K562 (cell line): ENCODE measurements at regions not wholly inside any gene's neighbourhood (a gene's known extent, or its start where the extent isn't known, plus 50 kb on each side); places are given as distances from the start of the nearest gene placed in this dataset.

Experiments used
- CBFA2T3 ChIP-seq: fragments of 450-650 bp; IDR thresholded peaks from 2 replicates; pipeline ENCODE4 v1.6.1; 2017
- CLOCK ChIP-seq: fragments of 250-450 bp; sonication (Bioruptor Pico); IDR thresholded peaks from 2 replicates; pipeline ENCODE4 v1.4.0; 2020; ENCODE audit warnings: mild to moderate bottlenecking, moderate library complexity, borderline replicate concordance
- ETV5 ChIP-seq: sonication (generic); formaldehyde crosslinking; IDR thresholded peaks from 2 replicates; pipeline ENCODE4 v1.4.0; 2020; ENCODE audit warnings: low read depth, mild to moderate bottlenecking, missing genetic modification reagents
- GMEB1 ChIP-seq: fragments of 250-450 bp; sonication (Bioruptor Pico); IDR thresholded peaks from 2 replicates; pipeline ENCODE4 v1.4.0; 2020; ENCODE audit warnings: mild to moderate bottlenecking
- HES1 ChIP-seq: fragments of 450-650 bp; IDR thresholded peaks from 2 replicates; pipeline ENCODE4 v1.6.1; 2016; ENCODE audit warnings: low read depth, mild to moderate bottlenecking, moderate library complexity
- PCBP2 ChIP-seq: fragments of 200-400 bp; formaldehyde crosslinking; IDR thresholded peaks from 2 replicates; pipeline ENCODE4 v1.6.1; 2018; ENCODE audit warnings: low read length, low read depth, mild to moderate bottlenecking, moderate library complexity; ENCODE audit not compliant: poor library complexity, severe bottlenecking
- SRSF1 ChIP-seq: fragments of 200-400 bp; formaldehyde crosslinking; IDR thresholded peaks from 2 replicates; pipeline ENCODE4 v1.6.1; 2017; ENCODE audit warnings: mild to moderate bottlenecking, low read depth, low read length, moderate library complexity
- ZNF143 ChIP-seq: sonication (generic); formaldehyde crosslinking; IDR thresholded peaks from 2 replicates; pipeline ENCODE4 v1.9.0; 2022; ENCODE audit warnings: mild to moderate bottlenecking, missing genetic modification reagents
- ZNF232 ChIP-seq: sonication (generic); formaldehyde crosslinking; IDR thresholded peaks from 2 replicates; pipeline ENCODE4 v1.8.0; 2022; ENCODE audit warnings: mild to moderate bottlenecking, missing genetic modification reagents
- ZNF436 ChIP-seq: fragments of 250-450, 450-650 bp; sonication (Bioruptor Pico); formaldehyde crosslinking; IDR thresholded peaks from 2 replicates; pipeline ENCODE4 v1.7.0; 2020; ENCODE audit warnings: mild to moderate bottlenecking
- TF ChIP-seq, protein P1 (sequence below), 3 experiments: fragments of 200-800 bp in 1 of 3; fragments of 250-450 bp in 1 of 3; fragments of 450-650 bp in 1 of 3; sonication (Bioruptor Pico) in 1 of 3; sonication (Bioruptor generic) in 1 of 3; formaldehyde crosslinking in 1 of 3; IDR thresholded peaks; 2 replicates each; pipeline versions ENCODE4 v1.6.1 to v1.8.0; 2016 to 2022; ENCODE audit warnings: mild to moderate bottlenecking in 2 of 3, missing genetic modification characterization in 2 of 3, missing compliant biosample characterization in 1 of 3, moderate library complexity in 1 of 3
- TF ChIP-seq, protein P2 (sequence below): fragments of 450-650 bp; IDR thresholded peaks from 2 replicates; pipeline ENCODE4 v1.6.1; 2018; ENCODE audit warnings: mild to moderate bottlenecking, low read depth; ENCODE audit not compliant: partially characterized antibody

GRCh38 chr4:56128213-56128612, 179.5 kb downstream of the CEP135 start (continued):
- TF ChIP-seq GMEB1 (CRISPR knock-in tag) = no peak
- no peak for TF ChIP-seq CBFA2T3
- TF ChIP-seq ZNF436 (CRISPR knock-in tag) = no peak
- no peak for TF ChIP-seq HES1
- TF ChIP-seq ZNF143 (CRISPR knock-in tag) = no peak
- TF ChIP-seq, protein P1, sequence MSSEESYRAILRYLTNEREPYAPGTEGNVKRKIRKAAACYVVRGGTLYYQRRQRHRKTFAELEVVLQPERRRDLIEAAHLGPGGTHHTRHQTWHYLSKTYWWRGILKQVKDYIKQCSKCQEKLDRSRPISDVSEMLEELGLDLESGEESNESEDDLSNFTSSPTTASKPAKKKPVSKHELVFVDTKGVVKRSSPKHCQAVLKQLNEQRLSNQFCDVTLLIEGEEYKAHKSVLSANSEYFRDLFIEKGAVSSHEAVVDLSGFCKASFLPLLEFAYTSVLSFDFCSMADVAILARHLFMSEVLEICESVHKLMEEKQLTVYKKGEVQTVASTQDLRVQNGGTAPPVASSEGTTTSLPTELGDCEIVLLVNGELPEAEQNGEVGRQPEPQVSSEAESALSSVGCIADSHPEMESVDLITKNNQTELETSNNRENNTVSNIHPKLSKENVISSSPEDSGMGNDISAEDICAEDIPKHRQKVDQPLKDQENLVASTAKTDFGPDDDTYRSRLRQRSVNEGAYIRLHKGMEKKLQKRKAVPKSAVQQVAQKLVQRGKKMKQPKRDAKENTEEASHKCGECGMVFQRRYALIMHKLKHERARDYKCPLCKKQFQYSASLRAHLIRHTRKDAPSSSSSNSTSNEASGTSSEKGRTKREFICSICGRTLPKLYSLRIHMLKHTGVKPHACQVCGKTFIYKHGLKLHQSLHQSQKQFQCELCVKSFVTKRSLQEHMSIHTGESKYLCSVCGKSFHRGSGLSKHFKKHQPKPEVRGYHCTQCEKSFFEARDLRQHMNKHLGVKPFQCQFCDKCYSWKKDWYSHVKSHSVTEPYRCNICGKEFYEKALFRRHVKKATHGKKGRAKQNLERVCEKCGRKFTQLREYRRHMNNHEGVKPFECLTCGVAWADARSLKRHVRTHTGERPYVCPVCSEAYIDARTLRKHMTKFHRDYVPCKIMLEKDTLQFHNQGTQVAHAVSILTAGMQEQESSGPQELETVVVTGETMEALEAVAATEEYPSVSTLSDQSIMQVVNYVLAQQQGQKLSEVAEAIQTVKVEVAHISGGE (CRISPR knock-in tag; IDR thresholded peaks at IDR 0.05) = no peak
- TF ChIP-seq, protein P2, sequence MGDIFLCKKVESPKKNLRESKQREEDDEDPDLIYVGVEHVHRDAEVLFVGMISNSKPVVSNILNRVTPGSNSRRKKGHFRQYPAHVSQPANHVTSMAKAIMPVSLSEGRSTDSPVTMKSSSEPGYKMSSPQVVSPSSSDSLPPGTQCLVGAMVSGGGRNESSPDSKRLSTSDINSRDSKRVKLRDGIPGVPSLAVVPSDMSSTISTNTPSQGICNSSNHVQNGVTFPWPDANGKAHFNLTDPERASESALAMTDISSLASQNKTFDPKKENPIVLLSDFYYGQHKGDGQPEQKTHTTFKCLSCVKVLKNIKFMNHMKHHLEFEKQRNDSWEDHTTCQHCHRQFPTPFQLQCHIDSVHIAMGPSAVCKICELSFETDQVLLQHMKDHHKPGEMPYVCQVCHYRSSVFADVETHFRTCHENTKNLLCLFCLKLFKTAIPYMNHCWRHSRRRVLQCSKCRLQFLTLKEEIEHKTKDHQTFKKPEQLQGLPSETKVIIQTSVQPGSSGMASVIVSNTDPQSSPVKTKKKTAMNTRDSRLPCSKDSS = no peak
- no peak for TF ChIP-seq ZNF232
- TF ChIP-seq SRSF1 = no peak
- TF ChIP-seq CLOCK (CRISPR knock-in tag) = no peak
- TF ChIP-seq PCBP2 = no peak
- TF ChIP-seq ETV5 (CRISPR knock-in tag) = no peak
